IPS-18c (cell line): ENCODE measurements at regions not wholly inside any gene's neighbourhood (a gene's known extent, or its start where the extent isn't known, plus 50 kb on each side); places are given as distances from the start of the nearest gene placed in this dataset.
"Not testable (repeated sequence)": the region's sequence is repeated elsewhere in the genome, so short reads cannot be mapped to it uniquely, and the experiment has no call there.

Experiments used
- H3K4me3 ChIP-seq: 2 replicates; pipeline ENCODE4 v1.7.0; 2013; ENCODE audit warnings: low read depth, mild to moderate bottlenecking, low read length, moderate library complexity; ENCODE audit not compliant: insufficient read depth
- H3K9me3 ChIP-seq: one replicate; pipeline ENCODE4 v1.6.1; 2013; ENCODE audit warnings: mild to moderate bottlenecking, low read length, moderate library complexity; ENCODE audit not compliant: control insufficient read depth, insufficient read depth

DNA sequence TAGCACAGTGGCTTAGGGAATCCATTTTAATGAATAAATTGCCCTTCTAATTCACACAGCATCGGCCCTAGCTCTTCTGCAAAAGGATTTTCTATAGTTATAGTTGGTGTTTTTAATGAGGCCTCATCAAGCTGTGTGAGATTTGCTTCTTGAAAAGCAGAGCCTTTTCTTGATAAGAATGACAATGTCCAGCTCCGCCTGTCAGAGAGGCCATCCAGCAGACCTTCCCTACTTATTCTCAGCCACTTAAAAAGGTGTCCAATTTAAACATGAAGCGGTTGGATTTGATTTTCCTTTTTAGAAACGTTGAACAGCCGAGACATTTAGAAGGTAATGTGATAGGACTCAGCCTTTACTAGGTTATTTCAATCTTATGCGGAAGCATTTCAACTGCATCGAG lies 134.4 kb downstream of the ZNF608 start:
- no peaks in the 10 kb centered on the region for H3K9me3 ChIP-seq
- H3K4me3 ChIP-seq, result no peak overlapping the region

DNA sequence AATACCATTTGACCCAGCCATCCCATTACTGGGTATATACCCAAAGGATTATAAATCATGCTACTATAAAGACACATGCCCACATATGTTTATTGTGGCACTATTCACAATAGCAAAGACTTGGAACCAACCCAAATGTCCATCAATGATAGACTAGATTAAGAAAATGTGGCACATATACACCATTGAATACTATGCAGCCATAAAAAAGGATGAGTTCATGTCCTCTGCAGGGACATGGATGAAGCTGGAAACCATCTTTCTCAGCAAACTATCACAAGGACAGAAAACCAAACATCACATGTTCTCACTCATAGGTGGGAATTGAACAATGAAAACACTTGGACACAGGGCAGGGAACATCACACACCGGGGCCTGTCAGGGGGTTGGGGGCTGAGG lies 135.2 kb downstream of the ZNF608 start:
- not testable (repeated sequence) for H3K9me3 ChIP-seq, H3K4me3 ChIP-seq

DNA sequence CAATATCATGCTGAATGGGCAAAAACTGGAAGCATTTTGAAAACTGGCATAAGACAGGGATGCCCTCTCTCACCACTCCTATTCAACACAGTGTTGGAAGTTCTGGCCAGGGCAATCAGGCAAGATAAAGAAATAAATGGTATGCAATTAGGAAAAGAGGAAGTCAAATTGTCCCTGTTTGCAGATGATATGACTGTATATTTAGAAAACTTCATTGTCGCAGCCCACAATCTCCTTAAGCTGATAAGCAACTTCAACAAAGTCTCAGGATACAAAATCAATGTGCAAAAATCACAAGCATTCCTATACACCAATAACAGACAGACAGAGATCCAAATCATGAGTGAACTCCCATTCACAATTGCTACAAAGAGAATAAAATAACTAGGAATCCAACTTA lies 136.8 kb downstream of the ZNF608 start:
- H3K9me3 ChIP-seq, H3K4me3 ChIP-seq: not testable (repeated sequence)

DNA sequence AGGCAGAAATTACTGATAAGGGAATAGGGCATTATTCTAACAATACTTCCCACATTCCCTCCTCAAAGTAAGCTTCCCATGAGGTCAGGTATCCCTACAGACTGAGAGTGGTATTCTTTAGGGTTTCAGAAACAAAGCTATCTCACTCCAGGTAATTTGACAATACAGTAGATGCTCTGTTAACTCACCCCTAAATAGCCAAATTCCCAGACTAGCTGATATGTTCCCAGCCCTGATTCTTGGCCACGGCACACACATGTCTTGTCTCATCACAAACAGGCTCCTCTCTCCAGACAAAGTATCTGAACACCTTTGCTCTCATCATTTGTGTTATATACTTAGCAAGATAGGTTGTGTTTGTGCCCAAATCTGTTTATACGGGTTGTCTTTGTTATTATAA lies 139.9 kb downstream of the ZNF608 start:
- H3K9me3 ChIP-seq, result no peaks in the 10 kb centered on the region
- no peak overlapping the region for H3K4me3 ChIP-seq

DNA sequence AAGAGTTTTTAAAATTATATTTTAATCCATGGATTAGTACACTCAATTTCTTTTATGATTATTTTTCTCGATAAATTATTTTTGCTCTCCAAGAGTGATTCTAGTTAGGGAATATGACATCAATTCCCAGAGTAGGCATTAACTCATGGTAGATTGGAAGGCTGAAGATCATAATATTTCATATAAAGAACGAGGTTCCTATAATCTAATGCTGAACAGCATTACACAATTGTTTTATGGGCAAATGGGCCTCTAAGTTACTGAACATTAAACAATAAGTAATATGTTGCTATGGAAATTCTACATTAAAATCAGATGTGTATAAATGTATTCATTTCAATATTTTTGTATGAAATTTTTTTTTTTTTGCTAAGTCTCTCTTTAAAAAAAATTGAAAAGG lies 140.3 kb downstream of the ZNF608 start:
- Histone ChIP-seq H3K4me3 (no peak overlapping the region), H3K9me3 (no peaks in the 10 kb centered on the region)

DNA sequence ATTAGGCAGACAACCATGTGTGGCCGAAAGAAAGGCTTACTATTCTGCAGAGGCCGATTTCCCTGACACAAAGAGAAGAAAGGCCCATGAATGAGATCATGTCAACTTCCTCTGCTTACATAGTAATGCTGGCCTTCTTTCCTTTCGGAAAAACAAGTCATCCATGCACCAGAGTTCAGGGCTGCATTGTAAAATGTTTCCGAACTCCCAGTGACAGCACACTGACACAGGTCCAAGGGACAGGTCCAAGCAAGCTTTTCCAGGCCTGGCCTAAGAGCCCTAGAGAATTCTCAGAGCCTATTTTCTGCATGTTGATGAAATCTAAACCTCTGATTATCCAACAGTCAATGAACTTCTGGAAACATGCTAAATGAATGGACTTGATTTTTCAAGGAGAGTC lies 140.9 kb downstream of the ZNF608 start:
- Histone ChIP-seq H3K4me3 (no peak overlapping the region), H3K9me3 (no peaks in the 10 kb centered on the region)

DNA sequence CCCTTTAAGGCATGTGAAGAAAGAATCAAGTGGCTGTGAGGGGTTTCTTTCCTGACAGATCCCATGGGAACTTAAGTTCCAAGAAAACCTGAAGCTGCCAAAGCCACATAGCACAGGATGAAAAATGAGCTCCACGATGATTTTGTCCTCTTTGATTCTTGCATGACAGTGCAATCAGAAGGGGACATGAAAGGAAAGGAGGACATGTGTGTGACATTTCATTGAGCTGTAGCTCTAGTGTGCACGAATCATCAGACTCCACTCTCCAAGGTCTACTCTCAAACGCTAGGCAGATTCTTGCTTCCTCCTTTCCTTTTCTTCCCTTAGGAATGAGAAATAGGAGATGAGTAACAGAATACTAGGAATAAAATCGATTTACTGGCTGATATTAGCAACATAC lies 142.0 kb downstream of the ZNF608 start:
- Histone ChIP-seq H3K9me3 (no peaks in the 10 kb centered on the region), H3K4me3 (no peak overlapping the region)

DNA sequence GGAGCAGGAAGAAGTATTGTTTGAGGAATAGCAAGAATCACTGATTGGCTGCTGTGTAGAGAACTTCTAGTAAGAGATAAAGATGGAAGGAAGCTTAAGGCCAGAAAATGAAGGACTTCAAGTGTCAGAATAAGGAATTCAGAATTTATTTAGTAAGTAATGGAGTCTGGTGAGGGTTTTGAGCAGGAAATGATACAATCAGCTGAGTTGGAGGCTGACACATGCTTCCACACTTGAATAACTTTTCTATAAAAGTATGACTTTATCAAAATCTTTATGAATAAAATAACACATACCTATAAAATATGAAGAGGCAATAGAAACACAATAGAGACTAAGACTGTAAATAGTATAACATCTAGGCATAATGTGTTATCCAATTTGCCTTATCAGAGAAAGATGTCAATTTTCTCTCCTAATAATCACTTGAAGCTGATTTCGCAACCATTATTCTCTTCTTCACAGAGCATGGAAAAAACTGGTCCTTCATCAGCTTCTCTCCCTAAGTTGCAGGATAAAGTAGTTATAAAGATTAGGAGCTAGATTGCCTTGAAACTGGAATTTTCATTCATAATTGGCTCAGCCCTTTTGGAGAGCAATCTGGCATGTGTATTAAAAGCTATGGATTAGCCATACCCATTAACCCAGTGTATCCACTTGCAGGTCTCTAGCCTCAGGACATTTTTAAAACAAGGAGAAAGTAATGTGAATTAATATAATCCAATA lies 143.4 kb downstream of the ZNF608 start:
- Histone ChIP-seq H3K9me3 (no peaks in the 10 kb centered on the region), H3K4me3 (no peak overlapping the region)

DNA sequence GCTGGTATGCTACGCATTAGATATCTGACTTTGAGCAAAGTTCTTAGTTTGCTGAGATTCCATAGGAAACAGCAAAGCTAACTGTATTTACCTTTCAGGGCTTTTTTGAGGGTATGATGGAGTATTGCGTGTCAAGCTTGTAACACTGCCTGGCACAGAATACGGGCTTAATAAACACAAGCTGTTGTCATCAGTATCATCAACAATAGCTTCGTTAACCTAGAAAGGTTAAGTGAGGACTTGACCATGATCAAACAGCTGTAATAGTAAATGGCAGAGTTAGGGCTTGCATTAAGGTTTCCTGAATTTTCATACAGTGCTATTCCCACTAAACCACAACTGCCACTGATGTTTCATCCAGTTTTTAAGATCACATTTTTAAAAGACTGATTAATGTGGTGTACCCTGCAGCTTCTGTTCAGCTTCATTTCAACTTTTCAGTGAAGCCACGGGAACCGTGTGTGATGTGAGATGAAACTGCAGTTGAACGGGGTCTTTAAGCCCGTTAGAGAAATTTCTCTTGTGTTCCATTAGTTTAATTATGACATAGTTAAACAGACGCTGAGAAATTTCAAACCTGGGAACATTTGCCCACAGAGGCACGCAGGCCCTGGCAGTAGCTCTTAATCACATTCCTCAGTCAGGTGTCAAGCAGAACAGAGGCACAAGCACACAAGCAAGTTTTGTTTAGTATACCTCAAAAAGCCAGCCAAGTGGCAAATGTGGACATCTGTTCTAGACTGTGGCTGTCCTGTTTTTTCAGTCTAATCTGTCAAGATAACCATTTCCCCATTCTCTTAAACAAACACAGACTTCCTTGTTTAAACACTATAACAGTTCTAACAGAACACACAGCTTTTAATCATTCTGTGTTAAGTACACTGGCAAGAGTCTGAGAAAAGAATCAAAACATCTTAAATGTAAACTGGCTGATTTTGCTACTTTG lies 147.1 kb downstream of the ZNF608 start:
- H3K4me3 ChIP-seq, result no peak overlapping the region
- no peaks in the 10 kb centered on the region for H3K9me3 ChIP-seq

DNA sequence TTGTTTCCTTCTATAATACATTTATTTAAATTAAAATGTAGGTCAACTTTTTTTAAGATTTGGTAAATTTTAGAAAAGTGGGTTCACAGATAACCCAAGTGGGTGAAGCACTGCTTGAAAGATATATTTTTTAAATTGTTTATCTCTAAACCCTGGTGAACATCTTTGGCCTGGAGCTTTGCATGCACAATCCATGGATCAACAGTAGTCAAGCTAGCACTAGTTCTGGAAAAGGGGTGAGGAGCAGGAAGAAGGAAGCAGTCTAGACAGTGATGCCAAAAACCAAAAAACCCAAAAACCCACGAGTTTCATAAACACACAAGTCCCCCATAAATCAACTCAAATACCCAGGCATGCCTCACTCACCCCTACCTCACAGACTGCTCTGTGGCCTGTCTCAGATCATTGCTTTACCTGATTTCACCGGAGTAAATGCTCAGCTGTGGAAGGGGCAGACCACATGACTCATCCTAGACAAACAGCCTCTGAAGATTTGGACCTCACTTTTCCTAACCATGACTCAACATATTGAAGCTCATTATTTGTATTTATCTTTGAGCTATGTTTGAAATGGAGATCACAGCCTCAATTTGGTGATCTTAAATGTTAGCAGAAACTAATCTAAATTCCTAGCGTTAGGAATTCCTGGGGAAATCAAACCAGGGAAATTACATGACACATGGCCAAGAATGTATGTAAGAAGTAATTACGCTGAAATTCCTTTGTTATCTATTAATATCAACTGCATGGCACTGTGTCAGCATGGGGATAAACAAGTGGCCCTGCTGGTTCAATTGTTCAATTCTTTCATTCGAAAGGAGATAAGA lies 149.6 kb downstream of the ZNF608 start:
- H3K4me3 ChIP-seq, result no peak overlapping the region

DNA sequence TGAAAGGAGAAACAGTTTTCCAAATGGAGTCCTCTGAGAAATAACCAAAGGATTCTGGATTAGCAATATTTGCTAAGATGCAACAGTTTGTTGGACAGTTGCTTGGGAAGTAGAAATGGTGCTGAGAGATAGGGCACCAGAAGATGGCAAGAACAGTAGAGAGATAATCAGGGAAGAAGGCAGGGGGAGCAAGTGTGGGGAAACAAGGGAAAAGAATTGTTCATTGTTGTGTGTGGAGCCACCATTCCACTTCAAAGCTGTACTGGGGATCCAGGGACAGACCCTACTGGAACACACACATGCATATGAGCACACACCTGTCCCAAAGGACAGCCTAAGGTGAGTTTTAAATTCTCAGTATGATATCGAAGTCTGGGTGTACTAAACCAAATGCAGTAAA lies 152.5 kb downstream of the ZNF608 start:
- H3K4me3 ChIP-seq, result no peak overlapping the region

More for the DNA sequence above, 149.6 kb downstream of the ZNF608 start:
- no peaks in the 10 kb centered on the region for H3K9me3 ChIP-seq

DNA sequence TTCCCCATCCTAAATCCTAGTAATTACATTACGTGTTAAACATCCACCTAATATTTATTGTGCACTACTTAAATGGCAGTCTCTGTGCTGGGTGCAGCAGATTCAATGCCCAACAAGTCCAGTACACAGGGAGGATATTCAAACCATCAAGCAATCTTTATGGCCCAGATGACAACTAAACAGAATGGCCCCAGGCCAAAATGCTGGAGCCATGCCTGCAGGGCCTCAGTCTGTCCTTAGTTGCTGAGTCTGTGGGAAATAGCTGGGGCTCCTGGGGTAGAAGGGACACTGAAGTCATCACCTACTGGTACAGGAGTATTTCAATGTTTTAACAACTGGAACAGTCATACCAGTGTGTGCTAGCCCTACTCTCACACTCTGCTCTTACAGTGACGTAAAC lies 153.5 kb downstream of the ZNF608 start:
- H3K9me3 ChIP-seq, result no peaks in the 10 kb centered on the region

More for the DNA sequence above, 152.5 kb downstream of the ZNF608 start:
- no peaks in the 10 kb centered on the region for H3K9me3 ChIP-seq

DNA sequence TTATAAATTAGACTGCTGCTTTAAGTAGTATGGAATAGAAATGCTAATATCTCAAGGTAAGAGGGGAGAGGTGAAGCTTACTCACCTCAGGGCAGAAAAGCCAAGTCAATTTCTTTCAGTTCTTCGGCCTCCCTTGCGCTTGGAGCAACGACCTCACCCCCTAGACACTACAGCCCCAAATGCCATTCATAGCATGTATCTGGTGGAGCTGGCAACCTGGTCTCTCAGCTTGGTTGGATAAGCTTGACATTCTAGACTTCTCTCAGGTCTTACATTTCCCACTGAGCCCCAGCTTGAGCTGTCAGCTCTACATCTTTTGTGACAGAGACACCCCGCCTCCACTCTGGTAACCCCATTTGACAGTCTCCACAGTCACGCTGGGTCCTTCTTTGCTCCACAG lies 154.9 kb downstream of the ZNF608 start:
- no peak overlapping the region for H3K4me3 ChIP-seq

More for the DNA sequence above, 153.5 kb downstream of the ZNF608 start:
- H3K4me3 ChIP-seq, result no peak overlapping the region

DNA sequence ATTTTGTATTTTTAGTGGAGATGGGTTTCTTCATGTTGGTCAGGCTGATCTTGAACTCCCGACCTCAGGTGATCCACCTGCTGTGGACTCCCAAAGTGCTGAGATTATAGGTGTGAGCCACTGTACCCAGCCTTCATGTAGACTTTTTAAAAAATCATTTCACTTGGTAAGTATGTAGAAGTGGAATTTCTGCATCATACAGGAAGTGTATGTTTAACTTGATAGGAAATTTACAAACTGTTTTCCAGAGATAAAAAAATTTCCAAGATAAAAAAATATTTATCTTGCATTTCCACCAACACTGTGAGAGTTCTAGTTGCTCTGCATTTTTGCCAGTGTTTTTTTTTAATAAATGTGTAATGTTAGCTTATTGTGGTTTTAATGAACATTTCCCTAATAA lies 155.8 kb downstream of the ZNF608 start:
- H3K4me3 ChIP-seq, result no peak overlapping the region
- no peaks in the 10 kb centered on the region for H3K9me3 ChIP-seq

More for the DNA sequence above, 154.9 kb downstream of the ZNF608 start:
- no peaks in the 10 kb centered on the region for H3K9me3 ChIP-seq

DNA sequence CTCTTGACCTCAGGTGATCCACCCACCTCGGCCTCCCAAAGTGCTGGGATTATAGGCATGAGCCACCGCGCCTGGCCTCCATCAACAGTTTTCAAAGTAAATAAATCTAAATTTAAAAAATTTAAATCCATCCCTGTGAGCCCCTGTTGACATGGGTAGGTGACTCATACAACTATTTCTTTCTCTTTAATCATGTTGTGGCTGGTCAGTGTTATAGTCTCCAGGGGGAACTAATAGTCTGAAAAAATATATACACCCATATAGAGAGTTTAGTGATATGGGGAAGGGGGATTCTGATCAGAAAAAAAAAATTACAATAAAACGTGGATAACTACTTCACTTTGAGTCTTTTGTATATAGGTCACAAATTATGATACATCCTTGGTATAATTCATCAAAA lies 159.2 kb downstream of the ZNF608 start:
- Histone ChIP-seq H3K4me3 (no peak overlapping the region), H3K9me3 (no peaks in the 10 kb centered on the region)

DNA sequence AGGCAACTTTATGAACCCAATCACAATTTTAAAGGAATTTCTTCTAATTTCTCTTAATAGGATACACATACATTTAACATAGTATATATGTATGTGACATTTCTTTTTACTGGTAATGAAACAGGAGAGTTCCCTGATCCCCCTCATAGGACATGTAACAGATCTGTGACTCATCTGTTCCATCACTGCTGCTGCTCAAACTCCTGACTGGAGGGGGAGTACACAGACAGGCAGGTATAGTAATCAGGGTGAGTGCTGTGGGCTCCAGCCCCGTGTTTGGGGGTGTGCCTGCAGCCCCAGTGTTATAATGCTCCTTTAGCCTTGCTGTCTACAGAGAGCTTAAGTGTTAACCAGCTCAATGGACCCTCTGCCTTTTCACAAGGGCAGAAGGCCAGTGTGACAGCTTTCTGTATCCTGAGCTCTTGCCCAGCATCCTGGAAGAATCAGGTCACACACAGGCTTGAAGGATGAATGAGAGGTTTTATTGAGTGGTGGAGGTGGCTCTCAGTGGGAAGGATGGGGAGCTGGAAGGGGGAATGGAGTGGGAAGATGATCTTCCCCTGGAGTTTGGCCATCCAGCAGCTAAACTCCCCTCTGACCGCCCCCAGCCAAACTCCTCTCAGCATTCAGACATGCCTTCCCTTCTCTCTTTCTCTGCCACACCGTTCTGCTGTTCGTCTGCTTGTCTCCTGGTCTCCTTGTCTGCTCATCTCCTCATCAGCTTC lies 161.3 kb downstream of the ZNF608 start:
- Histone ChIP-seq H3K4me3 (no peak overlapping the region), H3K9me3 (no peaks in the 10 kb centered on the region)
